Testis (tissue), 2 donors: ENCODE measurements at regions not wholly inside any gene's neighbourhood (a gene's known extent, or its start where the extent isn't known, plus 50 kb on each side); places are given as distances from the start of the nearest gene placed in this dataset.

ENCODE experiments used
- DNase-seq: peaks from one replicate; pipeline ENCODE4 v3.0.0-alpha.2; 2019
- H3K27ac ChIP-seq, 2 donors: fragments of 200-600 bp; sonication (generic); one replicate each; pipeline ENCODE4 v1.5.1; 2019
- H3K27me3 ChIP-seq: fragments of 200-600 bp; sonication (generic); one replicate; pipeline ENCODE4 v1.5.1; 2019
- H3K36me3 ChIP-seq: fragments of 200-600 bp; sonication (generic); one replicate; pipeline ENCODE4 v1.5.1; 2017; ENCODE audit warnings: low read depth; ENCODE audit errors: missing control alignments
- H3K4me1 ChIP-seq: fragments of 200-600 bp; sonication (generic); one replicate; pipeline ENCODE4 v1.5.1; 2019
- H3K4me3 ChIP-seq, 2 donors: fragments of 200-600 bp; sonication (generic); one replicate each; pipeline ENCODE4 v1.5.1; 2017 to 2019
- H3K9me3 ChIP-seq: fragments of 200-600 bp; sonication (generic); one replicate; pipeline ENCODE4 v1.5.1; 2017
- POLR2A ChIP-seq: fragments of 450-650 bp; IDR thresholded peaks from one replicate; pipeline ENCODE4 v1.6.1; 2017; ENCODE audit warnings: antibody characterized with exemption, mild to moderate bottlenecking, moderate library complexity
- WGBS, 2 donors: methylation state at CpG; one replicate each; pipeline ENCODE4 v1.1.5; 2018; 5-methylcytosine and 5-hydroxymethylcytosine counted together
- intact Hi-C: fragments of 100-400 bp; cut with DNase I; formaldehyde crosslinking; loops from one replicate; pipeline ENCODE4 v1.15.1; 2023; ENCODE audit warnings: low total_unique reads
- TF ChIP-seq, protein P1 (sequence below), 3 experiments: fragments of 450-650 bp in 2 of 3; fragments of 200-600 bp in 1 of 3; sonication (generic) in 1 of 3; IDR thresholded peaks; one replicate each; pipeline ENCODE4 v1.5.1; 2016 to 2019; ENCODE audit warnings: antibody characterized with exemption in 3 of 3, mild to moderate bottlenecking in 2 of 3, moderate library complexity in 1 of 3

DNA sequence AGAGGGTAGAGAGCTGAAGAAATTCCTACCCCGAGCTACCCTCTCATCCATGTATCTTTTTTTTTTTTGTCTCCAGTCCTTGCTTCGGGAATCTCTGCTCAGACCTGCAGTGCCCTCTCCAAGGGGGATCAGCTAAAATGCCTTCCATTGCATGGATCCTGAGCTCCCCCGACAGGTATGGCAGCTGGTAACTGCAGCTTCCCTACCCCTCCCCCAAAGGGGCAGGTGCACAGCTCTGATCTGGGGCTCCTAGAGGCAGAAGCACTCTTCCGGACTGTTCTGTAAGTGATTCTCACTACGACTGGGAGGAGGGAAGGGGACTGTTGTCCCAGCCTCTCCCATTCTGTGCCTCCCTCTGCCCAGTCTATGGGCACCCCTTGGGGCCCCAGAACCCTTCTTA, 169.6 kb downstream of the MELK start:
- WGBS, 2 donors = 73 to 82% methylated on average over 5 of the region's 5 CpGs
- intact Hi-C loops = no loop called here
- H3K27me3 ChIP-seq = no peaks in the 10 kb centered on the region

DNA sequence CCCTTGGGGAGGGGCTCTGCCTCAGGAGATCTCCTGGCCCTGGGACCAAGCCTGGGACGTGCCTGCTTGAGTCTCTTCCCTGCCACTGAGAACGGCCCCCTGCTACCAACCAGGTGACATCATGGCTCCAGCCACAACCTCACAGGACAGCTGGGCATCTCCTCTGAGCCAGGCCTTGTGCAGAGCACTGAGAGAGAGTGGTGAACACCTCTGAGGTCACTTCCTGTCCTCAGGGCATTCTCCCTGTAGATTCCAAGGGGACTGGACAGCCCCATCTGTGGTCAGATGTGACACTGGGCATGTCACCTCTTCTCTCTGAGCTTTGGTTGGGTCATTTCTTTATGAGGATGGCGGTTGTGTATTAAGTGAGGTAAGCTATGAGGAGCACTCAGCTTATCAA, 172.0 kb downstream of the MELK start:
- H3K27ac ChIP-seq = no peak overlapping the region
- no peaks in the 10 kb centered on the region for H3K36me3 ChIP-seq
- H3K9me3 ChIP-seq = no peaks in the 10 kb centered on the region
- no peak for DNase-seq
- H3K4me3 ChIP-seq = no peak overlapping the region
- H3K4me1 ChIP-seq = no peaks in the 10 kb centered on the region
- H3K27me3 ChIP-seq = no peaks in the 10 kb centered on the region
- 53 to 74% methylated on average over 3 of the region's 3 CpGs for WGBS, 2 donors
- no peak for TF ChIP-seq POLR2A
- TF ChIP-seq, protein P1, sequence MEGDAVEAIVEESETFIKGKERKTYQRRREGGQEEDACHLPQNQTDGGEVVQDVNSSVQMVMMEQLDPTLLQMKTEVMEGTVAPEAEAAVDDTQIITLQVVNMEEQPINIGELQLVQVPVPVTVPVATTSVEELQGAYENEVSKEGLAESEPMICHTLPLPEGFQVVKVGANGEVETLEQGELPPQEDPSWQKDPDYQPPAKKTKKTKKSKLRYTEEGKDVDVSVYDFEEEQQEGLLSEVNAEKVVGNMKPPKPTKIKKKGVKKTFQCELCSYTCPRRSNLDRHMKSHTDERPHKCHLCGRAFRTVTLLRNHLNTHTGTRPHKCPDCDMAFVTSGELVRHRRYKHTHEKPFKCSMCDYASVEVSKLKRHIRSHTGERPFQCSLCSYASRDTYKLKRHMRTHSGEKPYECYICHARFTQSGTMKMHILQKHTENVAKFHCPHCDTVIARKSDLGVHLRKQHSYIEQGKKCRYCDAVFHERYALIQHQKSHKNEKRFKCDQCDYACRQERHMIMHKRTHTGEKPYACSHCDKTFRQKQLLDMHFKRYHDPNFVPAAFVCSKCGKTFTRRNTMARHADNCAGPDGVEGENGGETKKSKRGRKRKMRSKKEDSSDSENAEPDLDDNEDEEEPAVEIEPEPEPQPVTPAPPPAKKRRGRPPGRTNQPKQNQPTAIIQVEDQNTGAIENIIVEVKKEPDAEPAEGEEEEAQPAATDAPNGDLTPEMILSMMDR (IDR thresholded peaks at IDR 0.05) = no peak
- intact Hi-C loops = no loop called here

More for the DNA sequence above, 169.6 kb downstream of the MELK start:
- Histone ChIP-seq H3K4me3 (no peak overlapping the region), H3K9me3 (no peaks in the 10 kb centered on the region), H3K4me1 (peaks cover 16% of the 10 kb centered on the region), H3K27ac (no peak overlapping the region), H3K36me3 (no peaks in the 10 kb centered on the region)
- no peak for DNase-seq
- no peak for TF ChIP-seq POLR2A
- TF ChIP-seq, protein P1 (IDR thresholded peaks at IDR 0.05) = no peak

DNA sequence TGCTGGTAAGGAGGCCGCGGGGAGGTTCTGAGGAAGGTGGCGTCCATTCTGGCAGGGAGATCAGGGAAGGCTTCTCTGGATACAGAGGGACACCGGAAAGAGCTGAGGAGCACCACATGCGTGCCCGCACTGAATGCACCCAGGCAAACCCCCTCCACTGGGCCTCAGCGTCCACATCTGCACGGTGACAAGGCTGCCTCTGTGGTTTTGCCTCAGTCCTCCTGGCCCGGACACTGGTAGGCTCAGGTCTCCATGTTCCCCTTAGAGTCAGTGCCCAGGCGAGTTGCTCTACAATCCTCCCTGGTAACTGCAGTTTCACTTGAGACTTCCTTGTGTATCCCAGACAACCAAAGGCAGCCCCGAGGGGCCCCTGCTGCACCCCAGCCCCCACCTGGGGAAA, 173.3 kb downstream of the MELK start:
- TF ChIP-seq, protein P1 (IDR thresholded peaks at IDR 0.05) = no peak
- TF ChIP-seq POLR2A = no peak
- H3K27me3 ChIP-seq = no peaks in the 10 kb centered on the region
- no peak for DNase-seq
- H3K36me3 ChIP-seq = no peaks in the 10 kb centered on the region
- no peak overlapping the region for H3K4me3 ChIP-seq
- H3K4me1 ChIP-seq = no peaks in the 10 kb centered on the region
- H3K27ac ChIP-seq = no peak overlapping the region
- 79 to 82% methylated on average over 10 to 11 of the region's 11 CpGs for WGBS, 2 donors
- H3K9me3 ChIP-seq = no peaks in the 10 kb centered on the region
- intact Hi-C loops = no loop called here

DNA sequence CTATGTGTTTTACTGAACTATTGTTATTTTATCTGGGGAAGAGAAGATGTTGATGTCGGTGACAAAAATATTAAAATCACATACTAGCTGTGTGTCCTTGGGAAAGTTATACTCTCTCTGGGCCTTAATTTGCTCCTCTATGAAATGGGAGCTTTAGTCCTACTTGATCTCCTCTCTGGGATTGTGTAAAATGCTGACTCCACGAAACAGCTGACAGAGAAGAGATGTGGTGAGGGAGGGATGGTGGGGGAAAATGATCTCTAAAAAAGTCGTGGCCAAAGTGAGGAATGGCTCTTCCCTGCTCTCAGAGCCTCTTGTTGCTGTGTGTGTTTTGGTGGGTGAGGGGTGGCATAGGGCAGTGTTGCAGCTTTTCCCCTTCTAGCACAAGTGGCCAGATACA, 173.7 kb downstream of the MELK start:
- intact Hi-C loops = no loop called here
- no peak for DNase-seq
- 69 to 71% methylated on average over 3 of the region's 3 CpGs for WGBS, 2 donors

DNA sequence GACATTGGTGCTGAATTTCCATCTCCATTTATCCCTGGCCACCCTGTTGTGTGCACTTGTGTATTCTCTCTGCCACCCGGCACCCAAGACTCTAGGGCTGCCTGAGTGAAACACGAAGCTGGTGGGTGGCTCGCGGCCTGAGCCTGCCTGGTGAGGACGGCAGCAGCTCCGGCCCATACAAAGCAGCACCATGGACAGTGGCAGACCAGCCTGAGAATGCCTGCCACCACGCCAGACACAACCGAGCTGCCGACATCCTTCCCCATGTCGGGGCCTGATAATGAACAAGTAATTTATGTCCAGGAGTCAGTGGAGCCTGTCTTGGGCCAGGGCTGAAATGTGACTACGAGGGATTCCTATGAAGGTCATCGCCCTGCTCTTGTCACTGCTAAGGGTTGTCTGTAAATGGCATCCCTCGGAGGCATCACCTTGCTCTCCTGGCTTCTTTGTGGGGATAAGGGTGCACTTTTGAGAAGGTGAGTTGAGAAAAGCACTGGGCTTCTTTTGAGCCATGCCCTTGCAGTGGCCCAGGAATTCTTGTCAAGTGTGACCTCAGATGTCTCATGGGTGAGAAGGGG, 175.7 kb downstream of the MELK start:
- DNase-seq = peak; percentile 62
- no peaks in the 10 kb centered on the region for H3K36me3 ChIP-seq
- 10 to 20% methylated on average over 1 to 13 of the region's 13 CpGs for WGBS, 2 donors
- H3K27ac ChIP-seq = no peak overlapping the region
- no peaks in the 10 kb centered on the region for H3K27me3 ChIP-seq
- H3K4me1 ChIP-seq = no peaks in the 10 kb centered on the region
- no peaks in the 10 kb centered on the region for H3K9me3 ChIP-seq
- no peak overlapping the region for H3K4me3 ChIP-seq
- intact Hi-C loops = no loop called here
- TF ChIP-seq, protein P1 (IDR thresholded peaks at IDR 0.05) = no peak
- no peak for TF ChIP-seq POLR2A

More for the DNA sequence above, 173.7 kb downstream of the MELK start:
- Histone ChIP-seq H3K27ac (no peak overlapping the region), H3K36me3 (no peaks in the 10 kb centered on the region), H3K27me3 (no peaks in the 10 kb centered on the region), H3K4me1 (no peaks in the 10 kb centered on the region), H3K4me3 (no peak overlapping the region), H3K9me3 (no peaks in the 10 kb centered on the region)
- TF ChIP-seq, protein P1 (IDR thresholded peaks at IDR 0.05) = no peak
- no peak for TF ChIP-seq POLR2A
